WERI-Rb-1 (cell line): ENCODE measurements at regions not wholly inside any gene's neighbourhood (a gene's known extent, or its start where the extent isn't known, plus 50 kb on each side); places are given as distances from the start of the nearest gene placed in this dataset.

ENCODE experiments used
- DNase-seq: peaks from one replicate; pipeline ENCODE4 v3.0.0-alpha.2; 2020
- H3K27ac ChIP-seq: fragments of 250-450 bp; sonication (Bioruptor Pico); 2 replicates; pipeline ENCODE4 v1.5.1; 2020; ENCODE audit warnings: mild to moderate bottlenecking, moderate library complexity
- H3K27me3 ChIP-seq: fragments of 250-450 bp; sonication (Bioruptor Pico); 2 replicates; pipeline ENCODE4 v1.5.1; 2021; ENCODE audit warnings: mild to moderate bottlenecking, low read depth, moderate library complexity; ENCODE audit not compliant: insufficient read depth, severe bottlenecking
- H3K36me3 ChIP-seq: fragments of 250-450 bp; sonication (Bioruptor Pico); 2 replicates; pipeline ENCODE4 v1.5.1; 2020; ENCODE audit warnings: mild to moderate bottlenecking, moderate library complexity
- H3K4me3 ChIP-seq: 2 replicates; pipeline ENCODE4 v1.5.1; 2011; ENCODE audit warnings: low read depth, mild to moderate bottlenecking, control low read depth, low read length
- H3K9me3 ChIP-seq: fragments of 250-450 bp; sonication (Bioruptor Pico); 2 replicates; pipeline ENCODE4 v1.5.1; 2021; ENCODE audit warnings: mild to moderate bottlenecking, moderate library complexity; ENCODE audit not compliant: severe bottlenecking
- CTCF ChIP-seq: IDR thresholded peaks from 2 replicates; pipeline ENCODE4 v1.5.1; 2011; ENCODE audit warnings: low read depth, mild to moderate bottlenecking, control low read depth, inconsistent platforms, low read length

DNA sequence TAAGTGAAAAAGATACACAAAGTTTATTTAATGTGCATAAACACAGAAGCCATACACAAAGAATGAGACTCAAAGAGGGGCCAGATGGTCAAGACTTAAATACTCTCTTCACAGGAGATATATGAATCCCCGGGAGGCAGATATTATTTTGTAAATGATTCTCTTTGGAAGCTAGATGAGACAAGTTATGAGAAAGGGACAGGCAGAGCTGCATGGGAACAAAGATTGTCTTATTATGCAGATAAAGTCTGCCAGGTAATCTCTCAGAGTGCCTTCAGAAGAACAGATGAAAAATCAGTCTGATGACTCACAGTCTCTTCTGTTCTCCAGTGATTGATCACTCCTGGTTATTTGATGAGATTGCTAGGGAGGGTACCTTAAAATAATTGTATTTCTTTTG lies 89.0 kb downstream of the NAF1 start:
- no peak for TF ChIP-seq CTCF
- Histone ChIP-seq H3K36me3 (no peaks in the 10 kb centered on the region), H3K9me3 (no peaks in the 10 kb centered on the region), H3K4me3 (peak overlapping the region; percentile 34), H3K27ac (peak overlapping the region; percentile 67), H3K27me3 (no peaks in the 10 kb centered on the region)
- DNase-seq: no peak

DNA sequence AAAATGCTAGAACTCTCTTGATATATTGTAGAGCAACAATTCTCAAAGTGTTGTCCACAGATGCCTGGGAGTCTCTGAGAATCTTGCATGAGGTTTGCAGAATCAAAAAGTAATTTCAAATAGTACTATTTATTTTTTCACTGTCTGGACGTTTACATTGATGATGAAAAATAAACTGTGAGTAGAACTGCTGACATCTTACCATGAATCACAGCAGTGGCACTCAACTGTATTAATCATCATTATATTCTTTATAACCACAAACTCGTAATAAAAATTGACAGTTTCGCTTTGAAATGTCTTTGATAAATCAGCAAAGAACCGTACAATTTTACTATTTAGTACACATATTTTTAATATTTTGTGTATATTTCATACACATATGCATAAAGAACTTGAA lies 94.5 kb downstream of the NAF1 start:
- no peak for TF ChIP-seq CTCF
- Histone ChIP-seq H3K4me3 (no peak overlapping the region), H3K27ac (no peak overlapping the region), H3K9me3 (no peaks in the 10 kb centered on the region), H3K36me3 (no peaks in the 10 kb centered on the region), H3K27me3 (no peaks in the 10 kb centered on the region)
- no peak for DNase-seq

DNA sequence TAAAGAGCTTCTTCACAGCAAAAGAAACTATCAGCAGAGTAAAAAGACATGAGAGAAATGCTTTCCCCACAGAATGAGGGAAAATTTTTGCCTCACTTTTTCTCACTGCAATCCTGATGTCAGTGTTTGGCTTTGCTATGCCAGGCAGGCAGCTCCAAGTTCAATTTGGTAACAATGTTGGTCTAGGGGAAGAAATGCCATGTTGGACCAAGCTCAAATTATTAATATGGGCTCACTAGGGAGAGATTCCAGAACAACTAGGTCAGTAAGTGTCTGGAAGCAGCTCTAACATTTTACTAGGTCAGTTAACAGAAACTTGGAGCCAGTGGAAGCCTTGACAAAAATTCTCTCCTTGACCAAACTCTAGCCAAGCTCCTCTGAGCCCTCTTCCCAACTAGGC lies 95.4 kb downstream of the NAF1 start:
- Histone ChIP-seq H3K9me3 (no peaks in the 10 kb centered on the region), H3K36me3 (no peaks in the 10 kb centered on the region; the same call in 1 of the 2 replicates), H3K27ac (no peak overlapping the region), H3K27me3 (no peaks in the 10 kb centered on the region), H3K4me3 (no peak overlapping the region)
- TF ChIP-seq CTCF: no peak
- no peak for DNase-seq

GRCh38 chr4:163070023-163070422 lies 96.7 kb downstream of the NAF1 start:
- TF ChIP-seq CTCF: no peak
- Histone ChIP-seq H3K9me3 (no peaks in the 10 kb centered on the region), H3K36me3 (no peaks in the 10 kb centered on the region; the same call in 1 of the 2 replicates), H3K27me3 (no peaks in the 10 kb centered on the region), H3K27ac (no peak overlapping the region), H3K4me3 (no peak overlapping the region)
- no peak for DNase-seq

- DNase-seq: no peak
Observed at GRCh38 chr4:163063891-163064290, 102.8 kb downstream of the NAF1 start.

More at GRCh38 chr4:163063891-163064290, 102.8 kb downstream of the NAF1 start:
- Histone ChIP-seq H3K9me3 (no peaks in the 10 kb centered on the region), H3K27ac (no peak overlapping the region), H3K36me3 (no peaks in the 10 kb centered on the region; the same call in 1 of the 2 replicates), H3K4me3 (no peak overlapping the region), H3K27me3 (no peaks in the 10 kb centered on the region)
- TF ChIP-seq CTCF: no peak
